ENCODE measurements at regions not wholly inside any gene's neighbourhood (a gene's known extent, or its start where the extent isn't known, plus 50 kb on each side); places are given as distances from the start of the nearest gene placed in this dataset.

DNA sequence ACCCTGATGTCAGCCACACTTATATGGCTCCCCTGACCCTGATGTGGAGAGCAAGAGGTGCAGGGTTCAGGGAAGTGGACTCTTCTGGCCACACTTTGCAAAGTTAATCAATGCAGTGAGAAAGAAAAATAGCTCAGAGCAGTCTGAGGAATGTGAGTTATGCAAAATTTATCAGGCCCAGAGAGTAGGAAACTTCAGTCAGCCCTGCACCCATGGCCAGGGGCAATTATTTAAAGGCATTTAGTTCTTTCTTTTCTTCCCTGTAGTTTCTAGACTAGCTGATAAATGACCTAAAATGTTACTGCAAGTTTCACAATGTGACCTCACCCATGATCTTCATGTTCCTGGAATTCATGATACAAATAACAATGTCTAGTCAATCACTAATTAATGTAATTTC is 143.7 kb upstream of the GGTLC1 start:
- Mint-ChIP-seq H3K36me3 (ENCODE audit: low read depth) (no peaks in the 10 kb centered on the region), H3K9me3 (peaks cover 8% of the 10 kb centered on the region), H3K27ac (no peak overlapping the region), H3K4me3 (no peak overlapping the region), H3K27me3 (ENCODE audit: insufficient read depth) (peaks cover 5% of the 10 kb centered on the region), H3K4me1 (ENCODE audit: low read depth) (peaks cover 6% of the 10 kb centered on the region)
- intact Hi-C loops (cut with micrococcal nuclease): no loop called here
- no peak for DNase-seq (ENCODE audit: low spot score)

DNA sequence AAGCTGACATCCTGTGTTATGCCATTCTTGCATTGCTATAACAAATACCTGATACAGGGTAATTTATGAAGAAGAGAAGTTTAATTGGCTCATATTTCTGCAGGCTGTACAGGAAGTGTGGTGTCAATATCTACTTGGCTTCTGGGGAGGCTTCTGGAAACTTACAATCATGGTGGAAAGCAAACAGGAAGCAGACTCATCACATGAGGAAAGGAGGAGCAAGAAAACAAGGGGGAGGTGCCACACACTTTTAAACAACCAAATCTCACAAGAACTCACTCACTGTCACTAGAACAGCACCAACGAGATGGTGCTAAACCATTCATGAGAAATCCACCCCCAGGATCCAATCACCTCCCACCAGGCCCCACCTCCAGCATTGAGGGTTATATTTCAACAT is 143.1 kb upstream of the GGTLC1 start:
- Mint-ChIP-seq H3K9me3 (peaks cover 8% of the 10 kb centered on the region), H3K36me3 (ENCODE audit: low read depth) (no peaks in the 10 kb centered on the region), H3K27ac (no peak overlapping the region), H3K4me3 (no peak overlapping the region), H3K4me1 (ENCODE audit: low read depth) (peaks cover 6% of the 10 kb centered on the region), H3K27me3 (ENCODE audit: insufficient read depth) (peaks cover 5% of the 10 kb centered on the region)
- intact Hi-C loops (cut with micrococcal nuclease): no loop called here
- DNase-seq (ENCODE audit: low spot score): no peak

DNA sequence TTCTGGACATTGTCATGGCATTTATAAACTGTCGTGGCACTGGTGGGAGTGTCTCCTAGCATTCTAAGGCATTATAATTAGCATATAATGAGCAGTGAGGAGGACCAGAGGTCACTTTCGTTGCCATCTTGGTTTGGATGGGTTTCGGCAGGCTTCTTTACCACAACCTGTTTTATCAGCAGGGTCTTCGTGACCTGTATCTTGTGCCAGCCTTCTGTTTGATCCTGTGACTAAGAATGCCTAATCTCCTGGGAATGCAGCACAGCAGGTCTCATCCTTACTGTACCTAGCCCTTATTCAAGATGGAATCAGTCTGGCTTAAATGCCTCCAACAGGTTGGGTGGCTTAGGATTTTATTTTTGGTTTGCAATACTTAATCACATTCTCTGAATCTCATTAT is 142.7 kb upstream of the GGTLC1 start:
- Mint-ChIP-seq H3K27me3 (ENCODE audit: insufficient read depth) (peaks cover 5% of the 10 kb centered on the region), H3K4me1 (ENCODE audit: low read depth) (peaks cover 6% of the 10 kb centered on the region), H3K27ac (no peak overlapping the region), H3K36me3 (ENCODE audit: low read depth) (no peaks in the 10 kb centered on the region), H3K9me3 (peaks cover 8% of the 10 kb centered on the region), H3K4me3 (no peak overlapping the region)
- DNase-seq (ENCODE audit: low spot score): no peak
- intact Hi-C loops (cut with micrococcal nuclease): no loop called here

DNA sequence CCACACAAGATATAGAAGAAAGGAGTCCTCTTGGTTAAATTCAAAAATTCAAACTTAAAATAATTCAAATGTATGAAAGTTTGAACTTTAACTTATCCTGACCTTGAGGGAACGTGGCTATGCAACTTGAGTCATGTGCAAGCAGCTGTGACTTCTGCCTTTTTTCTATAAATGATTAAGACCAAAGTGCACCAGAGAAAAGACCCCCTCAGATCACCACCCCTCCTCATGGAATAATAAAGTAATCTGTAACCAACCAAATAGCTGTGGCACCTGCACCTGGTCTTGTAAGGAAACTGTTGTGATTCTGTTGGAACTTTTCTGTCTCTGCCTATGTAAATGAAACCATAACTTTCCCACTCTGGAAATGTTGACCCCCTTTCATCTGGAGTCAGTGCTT is 141.1 kb upstream of the GGTLC1 start:
- no peak overlapping the region for H3K4me3 Mint-ChIP-seq
- no peak for DNase-seq (ENCODE audit: low spot score)
- peaks cover 8% of the 10 kb centered on the region for H3K9me3 Mint-ChIP-seq
- H3K4me1 Mint-ChIP-seq (ENCODE audit: low read depth): peaks cover 6% of the 10 kb centered on the region
- H3K27me3 Mint-ChIP-seq (ENCODE audit: insufficient read depth): peaks cover 6% of the 10 kb centered on the region
- no peak overlapping the region for H3K27ac Mint-ChIP-seq
- no peaks in the 10 kb centered on the region for H3K36me3 Mint-ChIP-seq (ENCODE audit: low read depth)
- intact Hi-C loops (cut with micrococcal nuclease): no loop called here

DNA sequence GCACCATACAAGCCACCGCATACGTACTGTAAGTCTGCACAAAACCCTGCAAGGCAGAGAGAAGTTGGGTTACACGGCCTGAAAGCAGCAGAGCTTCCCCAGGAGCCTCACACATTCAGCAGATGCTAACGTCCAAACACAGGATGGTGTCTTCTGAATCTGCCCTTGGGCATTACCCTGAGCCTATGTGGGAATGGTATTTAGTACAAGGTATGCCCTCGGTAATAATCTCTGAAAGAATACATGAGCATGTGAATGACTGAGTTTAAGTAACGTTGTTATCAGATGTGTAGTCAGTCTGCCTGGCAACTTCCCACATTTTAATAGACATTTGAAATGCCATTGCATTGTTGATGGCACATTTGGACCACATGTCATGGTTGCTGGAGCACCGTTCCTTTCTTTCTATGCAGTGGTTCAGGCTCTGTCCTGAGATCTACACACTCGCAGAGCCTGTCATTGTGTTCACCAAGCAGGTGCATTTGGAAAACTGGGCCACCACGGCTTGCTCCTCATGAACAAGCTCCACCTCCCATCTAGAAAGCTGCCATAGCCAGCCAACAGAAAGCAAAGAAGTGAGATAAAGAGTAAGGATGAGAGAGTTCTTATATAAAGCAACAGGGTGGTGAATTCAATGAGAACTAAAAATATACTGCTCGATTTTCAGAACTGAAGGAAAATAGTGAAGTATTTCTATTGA is 136.5 kb upstream of the GGTLC1 start:
- Mint-ChIP-seq H3K9me3 (peaks cover 3% of the 10 kb centered on the region), H3K27ac (no peak overlapping the region)
- intact Hi-C loops (cut with micrococcal nuclease): no loop called here

DNA sequence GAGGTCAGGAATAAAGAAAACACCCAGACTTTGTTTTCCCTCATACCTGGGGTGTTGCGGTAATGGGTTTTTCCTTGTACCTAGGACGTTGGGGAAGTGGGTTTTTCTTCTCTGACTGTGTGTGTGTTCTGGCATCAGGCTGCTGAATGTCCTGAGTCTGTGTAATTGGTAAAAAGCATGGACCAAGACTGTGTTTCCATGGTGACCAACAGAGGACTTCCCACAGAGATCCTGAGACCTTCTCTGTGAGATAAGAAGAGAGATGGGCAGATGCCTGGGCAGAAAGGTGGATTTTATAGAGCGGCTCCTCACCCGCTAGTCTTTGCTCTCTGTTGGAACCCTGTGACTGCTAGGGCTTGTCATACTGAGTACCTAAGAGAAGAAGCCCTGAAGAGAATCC is 135.4 kb upstream of the GGTLC1 start:
- H3K9me3 Mint-ChIP-seq: no peaks in the 10 kb centered on the region
- no peak overlapping the region for H3K4me3 Mint-ChIP-seq
- H3K36me3 Mint-ChIP-seq (ENCODE audit: low read depth): no peaks in the 10 kb centered on the region
- peaks cover 9% of the 10 kb centered on the region for H3K27me3 Mint-ChIP-seq (ENCODE audit: insufficient read depth)
- no peak overlapping the region for H3K27ac Mint-ChIP-seq
- DNase-seq (ENCODE audit: low spot score): no peak
- no peaks in the 10 kb centered on the region for H3K4me1 Mint-ChIP-seq (ENCODE audit: low read depth)
- intact Hi-C loops (cut with micrococcal nuclease): no loop called here

More for the DNA sequence above, 136.5 kb upstream of the GGTLC1 start:
- H3K4me3 Mint-ChIP-seq: no peak overlapping the region
- peaks cover 9% of the 10 kb centered on the region for H3K27me3 Mint-ChIP-seq (ENCODE audit: insufficient read depth)
- no peaks in the 10 kb centered on the region for H3K4me1 Mint-ChIP-seq (ENCODE audit: low read depth)
- H3K36me3 Mint-ChIP-seq (ENCODE audit: low read depth): no peaks in the 10 kb centered on the region
- DNase-seq (ENCODE audit: low spot score): no peak

DNA sequence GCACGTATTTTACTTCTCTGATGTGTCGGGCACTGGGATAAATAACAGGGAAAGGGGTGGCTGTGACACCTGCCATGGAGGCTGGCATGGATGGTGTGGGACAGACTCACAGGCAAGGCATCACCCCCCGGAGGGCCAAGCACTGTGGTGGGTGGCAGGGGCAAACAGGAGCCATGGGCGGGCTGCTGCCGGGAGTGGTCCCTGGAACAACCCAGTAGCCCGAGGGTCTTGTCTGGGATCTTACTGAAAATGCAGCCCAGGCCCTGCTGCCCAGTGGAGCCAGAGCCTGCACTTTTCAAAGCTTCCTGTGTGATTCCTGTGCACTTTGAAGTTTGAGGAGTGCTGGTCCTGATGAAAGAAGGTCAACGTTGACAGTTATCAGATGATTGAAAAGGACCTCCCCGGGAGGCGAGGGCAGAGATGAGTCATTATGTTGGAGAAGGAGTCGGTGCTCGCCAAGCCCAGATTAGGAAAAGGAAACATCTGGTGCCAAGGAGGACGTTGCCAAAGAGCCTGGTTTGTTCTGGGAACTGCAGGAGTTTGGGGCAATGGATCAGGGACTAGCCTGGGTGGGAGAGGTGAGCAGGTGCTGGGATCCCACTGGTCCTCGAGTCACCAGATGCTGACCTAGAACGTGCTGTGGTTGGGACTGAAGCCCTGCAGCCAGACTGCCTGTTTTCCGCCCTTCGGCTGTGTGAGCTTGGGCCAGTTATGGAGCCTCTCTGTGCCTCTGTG is 130.0 kb upstream of the GGTLC1 start:
- Mint-ChIP-seq H3K27ac (no peak overlapping the region), H3K36me3 (ENCODE audit: low read depth) (no peaks in the 10 kb centered on the region), H3K9me3 (no peaks in the 10 kb centered on the region), H3K4me1 (ENCODE audit: low read depth) (no peaks in the 10 kb centered on the region), H3K4me3 (no peak overlapping the region), H3K27me3 (ENCODE audit: insufficient read depth) (peaks cover 8% of the 10 kb centered on the region)
- DNase-seq (ENCODE audit: low spot score): no peak
- intact Hi-C loops (cut with micrococcal nuclease): no loop called here

DNA sequence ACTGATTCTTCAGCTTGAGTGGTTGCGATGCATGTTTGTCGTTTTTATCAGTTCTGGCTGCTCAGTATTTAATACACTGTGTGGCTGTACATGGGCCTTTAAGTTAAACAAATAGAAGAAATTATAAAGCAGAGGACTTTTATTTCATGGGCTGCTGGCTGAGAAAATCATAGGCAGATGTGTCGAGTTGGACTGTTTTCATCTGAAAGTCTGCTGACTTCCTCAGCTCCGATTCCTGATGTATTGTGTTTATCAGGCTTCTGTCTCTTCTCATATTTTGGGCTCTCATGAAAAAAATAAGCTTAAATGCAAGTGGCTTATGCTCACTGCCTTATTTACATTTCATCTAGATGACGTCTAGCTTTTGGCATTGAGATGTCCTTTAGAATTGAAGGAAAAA is 129.5 kb upstream of the GGTLC1 start:
- no peaks in the 10 kb centered on the region for H3K4me1 Mint-ChIP-seq (ENCODE audit: low read depth)
- intact Hi-C loops (cut with micrococcal nuclease): no loop called here
- DNase-seq (ENCODE audit: low spot score): no peak
- peaks cover 6% of the 10 kb centered on the region for H3K27me3 Mint-ChIP-seq (ENCODE audit: insufficient read depth)
- no peak overlapping the region for H3K27ac Mint-ChIP-seq
- no peaks in the 10 kb centered on the region for H3K9me3 Mint-ChIP-seq
- no peak overlapping the region for H3K4me3 Mint-ChIP-seq
- no peaks in the 10 kb centered on the region for H3K36me3 Mint-ChIP-seq (ENCODE audit: low read depth)

DNA sequence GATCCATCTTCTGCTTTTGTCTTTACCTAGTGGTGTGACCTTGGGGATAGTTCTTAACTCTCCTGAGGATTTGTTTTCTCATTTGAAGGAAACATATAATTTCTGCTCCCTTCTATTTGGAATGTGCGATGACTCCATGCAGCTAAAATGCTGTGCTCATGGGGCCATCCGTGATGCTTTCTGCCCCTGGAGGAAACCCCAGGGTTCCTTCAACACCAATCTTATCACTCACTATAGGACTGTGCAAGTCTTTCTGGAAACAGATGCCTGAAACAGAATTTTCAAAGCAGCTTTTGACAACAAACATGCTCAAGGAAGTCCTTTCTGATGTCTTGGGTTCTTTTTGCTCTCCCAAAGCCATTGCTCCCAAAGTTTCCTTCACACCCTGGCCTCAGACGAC is 128.8 kb upstream of the GGTLC1 start:
- no peak overlapping the region for H3K27ac Mint-ChIP-seq
- intact Hi-C loops (cut with micrococcal nuclease): no loop called here

DNA sequence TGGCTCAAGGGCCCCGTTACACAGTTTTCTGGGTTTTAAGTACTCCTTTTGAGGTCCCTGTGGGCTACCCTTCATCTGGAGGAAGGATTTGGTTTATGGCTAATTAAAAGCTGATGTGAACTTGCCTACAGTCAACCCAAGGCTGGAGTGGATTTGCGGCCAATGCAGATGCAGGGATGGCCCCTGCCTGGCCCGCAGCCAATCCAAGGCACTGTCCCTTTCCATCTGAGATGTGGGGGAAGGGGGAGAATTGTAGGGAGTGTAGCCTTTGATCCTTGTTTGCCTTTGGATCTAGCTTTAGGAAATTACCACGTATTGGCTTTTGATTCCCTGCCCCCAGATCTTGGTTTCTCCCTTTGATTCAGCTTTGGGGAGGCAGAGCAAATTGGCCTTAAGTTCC is 128.0 kb upstream of the GGTLC1 start:
- Mint-ChIP-seq H3K4me1 (ENCODE audit: low read depth) (no peaks in the 10 kb centered on the region), H3K27me3 (ENCODE audit: insufficient read depth) (peaks cover 6% of the 10 kb centered on the region), H3K9me3 (no peaks in the 10 kb centered on the region), H3K4me3 (no peak overlapping the region), H3K27ac (no peak overlapping the region), H3K36me3 (ENCODE audit: low read depth) (no peaks in the 10 kb centered on the region)
- DNase-seq (ENCODE audit: low spot score): no peak
- intact Hi-C loops (cut with micrococcal nuclease): no loop called here

More for the DNA sequence above, 128.8 kb upstream of the GGTLC1 start:
- DNase-seq (ENCODE audit: low spot score): no peak
- Mint-ChIP-seq H3K36me3 (ENCODE audit: low read depth) (no peaks in the 10 kb centered on the region), H3K4me3 (no peak overlapping the region), H3K9me3 (no peaks in the 10 kb centered on the region), H3K4me1 (ENCODE audit: low read depth) (no peaks in the 10 kb centered on the region), H3K27me3 (ENCODE audit: insufficient read depth) (peaks cover 6% of the 10 kb centered on the region)

DNA sequence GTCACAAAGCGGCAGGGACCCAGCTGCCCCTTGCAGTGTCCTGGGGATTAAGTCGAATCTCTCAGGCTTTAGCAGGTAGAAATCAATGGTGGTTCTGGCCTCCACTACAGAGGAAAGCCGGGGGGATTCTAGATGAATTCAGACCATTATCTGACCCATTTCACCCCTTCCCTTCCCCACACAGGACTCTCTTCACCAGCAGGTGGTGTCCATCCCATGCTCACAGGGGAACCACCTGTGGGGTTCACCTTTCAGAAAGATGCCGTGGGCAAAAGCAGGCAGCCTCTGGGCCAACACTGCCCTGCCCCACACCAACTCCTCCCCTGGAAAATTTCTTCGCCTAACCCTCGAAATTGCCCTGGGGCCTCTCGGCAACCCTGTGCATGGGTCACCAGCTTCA is 123.8 kb upstream of the GGTLC1 start:
- no peaks in the 10 kb centered on the region for H3K9me3 Mint-ChIP-seq
- peaks cover 6% of the 10 kb centered on the region for H3K27me3 Mint-ChIP-seq (ENCODE audit: insufficient read depth)
- no peak overlapping the region for H3K4me3 Mint-ChIP-seq
- no peak for DNase-seq (ENCODE audit: low spot score)
- no peaks in the 10 kb centered on the region for H3K4me1 Mint-ChIP-seq (ENCODE audit: low read depth)
- no peak overlapping the region for H3K27ac Mint-ChIP-seq
- intact Hi-C loops (cut with micrococcal nuclease): no loop called here
- no peaks in the 10 kb centered on the region for H3K36me3 Mint-ChIP-seq (ENCODE audit: low read depth)

DNA sequence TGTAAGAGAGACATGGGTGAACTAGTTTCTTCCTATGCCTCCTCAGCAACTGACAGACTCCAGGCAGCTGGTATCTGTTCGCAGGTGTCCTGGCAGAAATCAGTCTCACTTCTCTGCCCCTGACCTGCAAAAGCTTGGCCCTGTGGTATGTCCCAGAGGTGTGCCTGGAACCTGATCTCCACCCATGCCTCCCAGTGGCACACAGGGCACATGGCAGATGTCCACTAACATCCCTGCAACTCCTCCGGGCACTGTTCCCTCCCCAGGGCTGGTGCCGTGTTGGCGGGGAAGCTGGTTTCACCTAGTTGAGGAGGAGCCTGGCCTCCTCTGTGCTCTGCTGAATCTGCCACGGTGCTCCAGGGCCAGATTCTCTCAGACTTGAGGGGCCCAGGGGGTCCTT is 123.3 kb upstream of the GGTLC1 start:
- Mint-ChIP-seq H3K27ac (no peak overlapping the region), H3K4me3 (no peak overlapping the region), H3K36me3 (ENCODE audit: low read depth) (no peaks in the 10 kb centered on the region), H3K4me1 (ENCODE audit: low read depth) (no peaks in the 10 kb centered on the region), H3K9me3 (no peaks in the 10 kb centered on the region), H3K27me3 (ENCODE audit: insufficient read depth) (peaks cover 4% of the 10 kb centered on the region)
- intact Hi-C loops (cut with micrococcal nuclease): no loop called here
- no peak for DNase-seq (ENCODE audit: low spot score)

DNA sequence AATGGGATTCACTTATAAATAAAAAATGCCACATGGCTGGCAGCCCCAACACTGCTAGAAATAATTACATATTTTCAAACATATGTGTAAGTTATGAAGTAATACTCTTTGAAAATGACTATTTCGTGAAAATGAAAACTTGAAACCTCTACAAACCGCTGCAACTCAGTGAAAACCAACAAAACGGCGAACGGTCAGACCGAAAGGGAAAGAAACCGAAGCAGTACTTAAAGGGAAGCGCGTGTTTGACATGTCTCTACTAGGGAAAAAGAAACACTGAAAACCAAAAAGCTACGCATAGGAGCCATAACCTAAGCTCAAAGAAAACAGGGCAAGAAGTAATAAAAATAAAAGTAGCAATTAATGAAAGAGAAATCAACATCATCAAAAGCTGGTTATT is 121.0 kb upstream of the GGTLC1 start:
- no peak overlapping the region for H3K27ac Mint-ChIP-seq
- no peaks in the 10 kb centered on the region for H3K4me1 Mint-ChIP-seq (ENCODE audit: low read depth)
- intact Hi-C loops (cut with micrococcal nuclease): no loop called here
- no peak for DNase-seq (ENCODE audit: low spot score)
- no peak overlapping the region for H3K4me3 Mint-ChIP-seq
- no peaks in the 10 kb centered on the region for H3K9me3 Mint-ChIP-seq
- peaks cover 2% of the 10 kb centered on the region for H3K27me3 Mint-ChIP-seq (ENCODE audit: insufficient read depth)
- H3K36me3 Mint-ChIP-seq (ENCODE audit: low read depth): no peaks in the 10 kb centered on the region

Measured in activated T-helper 1 cell treated with anti-CD3 and anti-CD28 coated beads, Interleukin-12 subunit alpha, Interleukin-12 subunit beta, Interleukin-2, Interleukin-4 antibody, amounts not matched to agents 30 ng/mL and 10 ng/mL and 1 ng/mL, durations not matched to agents 14 hours and 24 hours and 36 hours (primary cell).